ENCODE measurements at regions not wholly inside any gene's neighbourhood (a gene's known extent, or its start where the extent isn't known, plus 50 kb on each side); places are given as distances from the start of the nearest gene placed in this dataset.

- TF ChIP-seq POLR2AphosphoS5 (IDR thresholded peaks at IDR 0.05; ENCODE audit: low read length) (no peak), EED (IDR thresholded peaks at IDR 0.05; ENCODE audit: low read depth) (no peak), REST (IDR thresholded peaks at IDR 0.05; ENCODE audit: low read depth, low read length) (no peak), FOS (IDR thresholded peaks at IDR 0.05; ENCODE audit: borderline replicate concordance, extremely low read depth, insufficient read length) (no peak), EZH2 (IDR thresholded peaks at IDR 0.05; ENCODE audit: borderline replicate concordance, control insufficient read depth, low read depth, low read length) (no peak), CTCF (IDR thresholded peaks at IDR 0.05 in 2 of 3, conservative IDR thresholded peaks at IDR 0.05 in 1 of 3; ENCODE audit: control insufficient read depth in 2 of 3, extremely low read depth in 1 of 3, insufficient read depth in 1 of 3, low read depth in 3 of 3, low read length in 3 of 3) (no peak), JUND (IDR thresholded peaks at IDR 0.05; ENCODE audit: low read depth, low read length) (no peak), MTA2 (IDR thresholded peaks at IDR 0.05; ENCODE audit: low read depth) (no peak), TARDBP (IDR thresholded peaks at IDR 0.05; ENCODE audit: borderline replicate concordance) (no peak), BHLHE40 (IDR thresholded peaks at IDR 0.05; ENCODE audit: borderline replicate concordance in 1 of 2, low read depth in 2 of 2, low read length in 1 of 2) (no peak), BRCA1 (IDR thresholded peaks at IDR 0.05; ENCODE audit: low read depth, low read length) (no peak), CEBPB (IDR thresholded peaks at IDR 0.05; ENCODE audit: borderline replicate concordance in 1 of 2, low read depth in 2 of 2, low read length in 2 of 2) (no peak), POLR2A (IDR thresholded peaks at IDR 0.05; ENCODE audit: low read depth, low read length) (no peak), MLLT1 (IDR thresholded peaks at IDR 0.05) (no peak)
Observed at GRCh38 chr18:56204052-56204451, 434.3 kb downstream of the TXNL1 start.
